BE2C (cell line): ENCODE measurements at regions not wholly inside any gene's neighbourhood (a gene's known extent, or its start where the extent isn't known, plus 50 kb on each side); places are given as distances from the start of the nearest gene placed in this dataset.
"Not testable (repeated sequence)": the region's sequence is repeated elsewhere in the genome, so short reads cannot be mapped to it uniquely, and the experiment has no call there.

Experiments
- DNase-seq: peaks from one replicate; pipeline ENCODE4 v3.0.0-alpha.2; 2020
- H3K27me3 ChIP-seq: fragments of 250-450 bp; sonication (Bioruptor Pico); 2 replicates; pipeline ENCODE4 v1.5.1; 2020; ENCODE audit warnings: mild to moderate bottlenecking
- H3K36me3 ChIP-seq: fragments of 250-450 bp; sonication (Bioruptor Pico); 2 replicates; pipeline ENCODE4 v1.5.1; 2020; ENCODE audit warnings: mild to moderate bottlenecking
- H3K4me1 ChIP-seq: fragments of 250-450 bp; sonication (Bioruptor Pico); 2 replicates; pipeline ENCODE4 v1.5.1; 2020
- H3K4me3 ChIP-seq: 2 replicates; pipeline ENCODE4 v1.5.1; 2011; ENCODE audit warnings: low read depth, low read length
- H3K9me3 ChIP-seq: fragments of 250-450 bp; sonication (Bioruptor Pico); 2 replicates; pipeline ENCODE4 v1.5.1; 2020
- TF ChIP-seq, protein P1 (sequence below): IDR thresholded peaks from 2 replicates; pipeline ENCODE4 v1.5.1; 2012; ENCODE audit warnings: mild to moderate bottlenecking, low read depth, low read length

DNA sequence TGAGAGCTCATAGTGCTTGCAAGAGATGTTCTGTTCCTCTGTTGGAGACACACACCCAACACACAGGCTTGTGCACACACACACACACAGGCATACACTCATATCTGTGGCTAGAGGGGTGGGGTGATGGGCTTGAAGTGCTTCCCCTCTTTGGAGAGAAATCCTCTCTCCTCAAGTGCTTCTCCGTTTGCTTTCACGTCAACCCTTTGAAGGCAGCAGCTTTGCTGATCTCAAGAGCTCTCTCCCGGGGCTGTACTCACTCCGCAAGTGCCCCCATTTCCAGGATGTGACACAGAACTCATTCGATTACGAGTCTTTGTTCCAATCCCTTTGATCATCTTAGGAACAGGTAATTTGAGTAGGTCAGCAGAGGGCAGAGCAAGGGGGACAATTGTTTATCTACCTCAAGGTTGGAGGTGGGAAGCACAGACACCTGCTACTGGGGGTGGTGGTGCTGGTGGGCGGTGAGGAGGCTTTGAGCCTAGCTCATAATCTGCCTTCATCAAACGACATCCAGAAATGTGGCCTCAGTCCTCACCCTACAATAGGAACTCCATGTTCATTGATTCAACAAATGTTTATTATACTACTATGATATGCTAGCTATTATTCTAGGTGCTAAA, 529.8 kb upstream of the CADM1 start:
- peaks cover 17% of the 10 kb centered on the region for H3K4me1 ChIP-seq
- H3K36me3 ChIP-seq, result no peaks in the 10 kb centered on the region
- TF ChIP-seq, protein P1, sequence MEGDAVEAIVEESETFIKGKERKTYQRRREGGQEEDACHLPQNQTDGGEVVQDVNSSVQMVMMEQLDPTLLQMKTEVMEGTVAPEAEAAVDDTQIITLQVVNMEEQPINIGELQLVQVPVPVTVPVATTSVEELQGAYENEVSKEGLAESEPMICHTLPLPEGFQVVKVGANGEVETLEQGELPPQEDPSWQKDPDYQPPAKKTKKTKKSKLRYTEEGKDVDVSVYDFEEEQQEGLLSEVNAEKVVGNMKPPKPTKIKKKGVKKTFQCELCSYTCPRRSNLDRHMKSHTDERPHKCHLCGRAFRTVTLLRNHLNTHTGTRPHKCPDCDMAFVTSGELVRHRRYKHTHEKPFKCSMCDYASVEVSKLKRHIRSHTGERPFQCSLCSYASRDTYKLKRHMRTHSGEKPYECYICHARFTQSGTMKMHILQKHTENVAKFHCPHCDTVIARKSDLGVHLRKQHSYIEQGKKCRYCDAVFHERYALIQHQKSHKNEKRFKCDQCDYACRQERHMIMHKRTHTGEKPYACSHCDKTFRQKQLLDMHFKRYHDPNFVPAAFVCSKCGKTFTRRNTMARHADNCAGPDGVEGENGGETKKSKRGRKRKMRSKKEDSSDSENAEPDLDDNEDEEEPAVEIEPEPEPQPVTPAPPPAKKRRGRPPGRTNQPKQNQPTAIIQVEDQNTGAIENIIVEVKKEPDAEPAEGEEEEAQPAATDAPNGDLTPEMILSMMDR, result no peak
- no peak for DNase-seq
- H3K4me3 ChIP-seq, result no peak overlapping the region
- H3K27me3 ChIP-seq, result no peaks in the 10 kb centered on the region
- H3K9me3 ChIP-seq, result no peaks in the 10 kb centered on the region

DNA sequence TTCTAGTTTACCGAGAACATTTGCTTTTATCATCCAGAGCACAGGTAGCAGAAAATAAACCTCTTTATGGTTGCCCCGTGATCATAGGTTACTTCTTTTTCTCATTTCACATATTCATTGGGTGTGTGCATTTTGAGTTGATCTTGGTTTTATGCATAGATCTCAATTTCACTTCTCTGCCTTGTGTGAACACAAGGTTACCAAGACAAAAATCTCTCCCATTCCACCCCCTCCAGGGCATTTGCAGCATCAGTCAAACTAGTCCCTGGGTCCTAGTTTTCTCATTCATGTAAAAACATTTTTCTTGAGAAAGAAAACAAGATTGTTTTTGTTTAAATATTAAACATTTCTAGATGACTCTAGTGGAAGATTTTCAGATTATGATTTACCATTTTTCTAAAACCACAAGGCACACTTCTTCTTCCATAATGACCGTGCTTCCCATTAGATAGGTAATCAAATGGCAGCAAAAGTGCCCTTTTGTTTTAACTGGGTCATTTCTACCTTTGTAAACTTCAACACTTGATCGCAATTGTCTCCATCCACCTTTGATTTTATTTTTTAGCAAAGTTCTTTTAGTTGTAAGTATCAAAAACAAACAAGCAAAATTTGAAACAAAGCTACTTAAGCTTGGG, 526.6 kb upstream of the CADM1 start:
- H3K4me3 ChIP-seq, result no peak overlapping the region
- H3K9me3 ChIP-seq, result no peaks in the 10 kb centered on the region
- TF ChIP-seq, protein P1, result no peak
- H3K4me1 ChIP-seq, result peaks cover 7% of the 10 kb centered on the region
- no peak for DNase-seq
- H3K27me3 ChIP-seq, result no peaks in the 10 kb centered on the region
- H3K36me3 ChIP-seq, result no peaks in the 10 kb centered on the region

DNA sequence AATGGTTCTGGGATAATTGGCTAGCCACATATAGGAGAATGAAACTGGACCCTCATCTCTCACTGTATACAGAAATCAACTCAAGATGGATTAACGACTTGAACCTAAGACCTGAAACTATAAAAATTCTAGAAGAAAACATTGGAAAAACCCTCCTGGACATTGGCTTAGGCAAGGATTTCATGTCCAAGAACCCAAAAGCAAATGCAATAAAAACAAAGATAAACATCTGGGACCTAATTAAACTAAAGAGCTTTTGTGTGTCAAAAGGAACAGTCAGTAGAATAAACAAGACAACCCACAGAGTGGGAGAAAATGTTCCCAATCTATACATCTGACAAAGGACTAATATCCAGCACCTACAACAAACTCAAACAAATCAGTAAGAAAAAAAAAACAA, 524.3 kb upstream of the CADM1 start:
- H3K27me3 ChIP-seq, H3K36me3 ChIP-seq, H3K9me3 ChIP-seq, DNase-seq, H3K4me1 ChIP-seq, H3K4me3 ChIP-seq: not testable (repeated sequence)

DNA sequence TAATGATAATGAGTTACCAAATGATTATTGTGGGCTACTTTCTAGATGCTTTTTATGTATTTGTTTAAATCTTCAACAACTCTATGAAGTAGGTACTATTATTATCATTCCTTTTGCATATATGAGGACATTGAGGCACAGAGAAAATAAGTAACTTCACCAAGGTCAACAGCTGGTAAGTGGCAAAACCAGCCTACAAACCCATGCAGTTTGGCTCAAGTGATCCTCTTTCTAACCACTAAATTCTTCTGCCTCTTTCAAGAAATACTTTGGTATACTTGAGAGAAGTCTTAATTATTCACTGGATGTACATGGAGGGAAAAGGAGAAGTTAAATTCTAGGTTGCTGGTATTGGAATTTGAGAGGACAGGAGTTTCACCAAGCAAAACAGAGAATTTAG, 495.2 kb upstream of the CADM1 start:
- H3K4me3 ChIP-seq, result no peak overlapping the region
- H3K9me3 ChIP-seq, result no peaks in the 10 kb centered on the region
- TF ChIP-seq, protein P1, result no peak
- DNase-seq, result no peak
- H3K27me3 ChIP-seq, result no peaks in the 10 kb centered on the region
- H3K36me3 ChIP-seq, result no peaks in the 10 kb centered on the region
- no peaks in the 10 kb centered on the region for H3K4me1 ChIP-seq

DNA sequence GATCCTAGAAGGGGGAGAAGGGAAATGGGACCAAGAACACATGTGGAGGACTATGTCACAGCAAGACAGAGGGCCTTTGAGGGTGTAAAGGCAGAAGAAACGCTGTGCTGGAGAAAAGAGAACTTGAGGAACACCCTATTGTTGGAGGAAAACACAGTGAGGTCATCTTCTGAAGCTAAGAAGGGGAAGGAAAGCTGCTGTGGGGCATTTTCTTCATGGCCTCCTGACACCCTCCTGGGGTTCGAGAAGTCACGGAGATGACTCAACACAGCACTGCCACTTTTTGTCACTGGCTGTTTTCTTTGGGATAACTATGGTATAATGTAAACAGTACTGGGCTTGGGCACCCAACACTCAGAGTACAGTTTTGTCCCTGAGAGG, 492.6 kb upstream of the CADM1 start:
- Histone ChIP-seq H3K4me3 (no peak overlapping the region), H3K4me1 (no peaks in the 10 kb centered on the region)
- no peak for DNase-seq

DNA sequence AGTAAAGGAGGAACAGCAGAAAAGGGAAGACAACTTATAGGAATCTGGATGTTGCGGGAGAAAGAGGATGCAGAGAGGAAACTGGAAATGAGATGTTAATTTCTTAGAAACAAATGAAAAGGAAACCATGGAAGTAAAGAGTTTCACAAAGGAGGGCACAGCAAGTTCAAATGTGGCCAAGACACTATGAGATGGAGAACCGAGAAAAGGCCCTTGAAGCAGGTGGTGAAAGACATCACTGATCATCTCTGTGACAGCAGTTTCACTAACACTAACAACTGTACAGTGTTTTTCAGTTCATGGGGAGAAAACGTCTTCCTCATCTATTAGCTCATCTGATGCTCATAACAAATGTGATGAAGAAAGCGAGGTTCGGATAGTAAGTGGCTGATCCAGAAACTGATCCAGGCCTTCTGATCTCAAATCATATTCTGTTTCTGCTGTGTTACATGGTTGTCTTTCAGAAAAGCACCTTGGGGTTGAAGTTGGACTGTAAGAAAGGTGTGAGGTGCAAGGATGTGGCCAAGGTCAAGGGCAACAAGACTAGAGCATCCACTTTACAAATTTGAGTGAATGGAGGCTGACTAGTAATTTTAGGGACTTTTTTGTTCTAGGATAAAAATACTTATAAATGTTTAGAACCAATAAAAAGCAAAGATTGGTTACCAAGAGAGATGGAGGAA, 492.1 kb upstream of the CADM1 start:
- Histone ChIP-seq H3K4me1 (no peaks in the 10 kb centered on the region), H3K27me3 (no peaks in the 10 kb centered on the region), H3K36me3 (no peaks in the 10 kb centered on the region), H3K9me3 (no peaks in the 10 kb centered on the region), H3K4me3 (no peak overlapping the region)
- DNase-seq, result no peak
- TF ChIP-seq, protein P1, result no peak

More for the DNA sequence above, 492.6 kb upstream of the CADM1 start:
- Histone ChIP-seq H3K27me3 (no peaks in the 10 kb centered on the region), H3K36me3 (no peaks in the 10 kb centered on the region), H3K9me3 (no peaks in the 10 kb centered on the region)
- TF ChIP-seq, protein P1, result no peak
